Sigmoid colon (tissue), 6 donors: ENCODE measurements at regions not wholly inside any gene's neighbourhood (a gene's known extent, or its start where the extent isn't known, plus 50 kb on each side); places are given as distances from the start of the nearest gene placed in this dataset.

Experiments used
- DNase-seq: peaks from one replicate; pipeline ENCODE4 v3.0.0-alpha.2; 2019
- H3K27ac ChIP-seq, 4 donors: fragments of 200-600 bp; sonication (generic); one replicate each; pipeline ENCODE4 v1.5.1; 2016 to 2019; ENCODE audit warnings: mild to moderate bottlenecking in 1 of 4
- H3K27me3 ChIP-seq, 3 donors: fragments of 200-600 bp; sonication (generic); one replicate each; pipeline ENCODE4 v1.5.1; 2019; ENCODE audit warnings: mild to moderate bottlenecking in 1 of 3
- H3K36me3 ChIP-seq, 4 donors: fragments of 200-600 bp; sonication (generic); one replicate each; pipeline ENCODE4 v1.5.1; 2016 to 2019
- H3K4me1 ChIP-seq, 4 donors: fragments of 200-600 bp; sonication (generic); one replicate each; pipeline ENCODE4 v1.5.1; 2017 to 2019
- H3K4me3 ChIP-seq, 4 donors: fragments of 200-600 bp; sonication (generic); one replicate each; pipeline ENCODE4 v1.5.1; 2017 to 2019; ENCODE audit warnings: mild to moderate bottlenecking in 2 of 4, moderate library complexity in 1 of 4
- H3K9me3 ChIP-seq, 4 donors: fragments of 200-600 bp in 3 of 4; sonication (generic) in 3 of 4; one replicate each; pipeline versions ENCODE4 v1.5.1 to v1.6.1; 2013 to 2019
- EP300 ChIP-seq, 4 donors: sonication (generic); formaldehyde crosslinking; IDR thresholded peaks; one replicate each; pipeline ENCODE4 v1.6.1; 2017; ENCODE audit warnings: antibody characterized with exemption in 4 of 4
- POLR2A ChIP-seq, 2 donors: fragments of 450-650 bp; IDR thresholded peaks; one replicate each; pipeline ENCODE4 v1.6.1; 2016; ENCODE audit warnings: antibody characterized with exemption in 2 of 2, mild to moderate bottlenecking in 2 of 2, moderate library complexity in 2 of 2
- POLR2AphosphoS5 ChIP-seq, 4 donors: sonication (generic); formaldehyde crosslinking; IDR thresholded peaks; one replicate each; pipeline ENCODE4 v1.6.1; 2017; ENCODE audit warnings: antibody characterized with exemption in 4 of 4
- WGBS, 2 donors: extraction: QIAGEN DNeasy Blood & Tissue Kit; methylation state at CpG; one replicate each; pipeline ENCODE4 v1.1.7; 2013; 5-methylcytosine and 5-hydroxymethylcytosine counted together
- intact Hi-C: fragments of 100-400 bp; cut with DNase I; formaldehyde crosslinking; loops from one replicate; pipeline ENCODE4 v1.15.1; 2023
- TF ChIP-seq, protein P1 (sequence below), 4 experiments: fragments of 450-650 bp in 3 of 4; fragments of 200-600 bp in 1 of 4; IDR thresholded peaks; one replicate each; pipeline ENCODE4 v1.5.1; 2016 to 2019; ENCODE audit warnings: antibody characterized with exemption in 4 of 4, mild to moderate bottlenecking in 3 of 4, moderate library complexity in 2 of 4
- donor health status: healthy with polysubstance abuse.
- donor health status: healthy.

DNA sequence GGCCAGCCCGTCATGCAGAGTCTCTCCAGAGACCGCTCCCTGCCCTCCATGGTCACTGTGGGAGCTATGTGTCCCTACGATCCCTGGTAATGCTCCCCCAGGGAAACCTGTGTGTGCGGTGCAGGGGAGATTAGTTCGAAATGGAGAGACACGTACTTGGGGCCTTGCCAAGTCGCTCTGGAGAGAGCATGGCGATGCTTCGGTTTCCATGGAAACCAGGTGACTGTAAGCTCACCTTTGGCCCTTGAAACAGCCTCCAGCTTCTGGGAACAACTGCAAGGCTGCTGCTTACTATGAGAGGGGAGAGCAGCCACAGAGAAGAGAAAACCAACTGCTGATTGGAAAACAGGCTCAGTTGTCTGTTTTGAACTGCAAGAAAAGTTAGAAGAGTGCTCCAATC is 879.7 kb upstream of the EEF2KMT start:
- intact Hi-C loops: no loop called here
- TF ChIP-seq EP300 (IDR thresholded peaks at IDR 0.05) (no peak), POLR2A (IDR thresholded peaks at IDR 0.05) (no peak), POLR2AphosphoS5 (IDR thresholded peaks at IDR 0.05) (no peak)
- TF ChIP-seq, protein P1, sequence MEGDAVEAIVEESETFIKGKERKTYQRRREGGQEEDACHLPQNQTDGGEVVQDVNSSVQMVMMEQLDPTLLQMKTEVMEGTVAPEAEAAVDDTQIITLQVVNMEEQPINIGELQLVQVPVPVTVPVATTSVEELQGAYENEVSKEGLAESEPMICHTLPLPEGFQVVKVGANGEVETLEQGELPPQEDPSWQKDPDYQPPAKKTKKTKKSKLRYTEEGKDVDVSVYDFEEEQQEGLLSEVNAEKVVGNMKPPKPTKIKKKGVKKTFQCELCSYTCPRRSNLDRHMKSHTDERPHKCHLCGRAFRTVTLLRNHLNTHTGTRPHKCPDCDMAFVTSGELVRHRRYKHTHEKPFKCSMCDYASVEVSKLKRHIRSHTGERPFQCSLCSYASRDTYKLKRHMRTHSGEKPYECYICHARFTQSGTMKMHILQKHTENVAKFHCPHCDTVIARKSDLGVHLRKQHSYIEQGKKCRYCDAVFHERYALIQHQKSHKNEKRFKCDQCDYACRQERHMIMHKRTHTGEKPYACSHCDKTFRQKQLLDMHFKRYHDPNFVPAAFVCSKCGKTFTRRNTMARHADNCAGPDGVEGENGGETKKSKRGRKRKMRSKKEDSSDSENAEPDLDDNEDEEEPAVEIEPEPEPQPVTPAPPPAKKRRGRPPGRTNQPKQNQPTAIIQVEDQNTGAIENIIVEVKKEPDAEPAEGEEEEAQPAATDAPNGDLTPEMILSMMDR (IDR thresholded peaks at IDR 0.05): no peak
- Histone ChIP-seq H3K4me3 (no peak overlapping the region), H3K36me3 (no peaks in the 10 kb centered on the region), H3K4me1 (no peaks in the 10 kb centered on the region), H3K27me3 (no peaks in the 10 kb centered on the region), H3K9me3 (peaks cover 0 to 3% (median 0%) of the 10 kb centered on the region in 4 donors), H3K27ac (no peak overlapping the region)
- no peak for DNase-seq
- WGBS, 2 donors: 74 to 78% methylated on average over 9 of the region's 9 CpGs

DNA sequence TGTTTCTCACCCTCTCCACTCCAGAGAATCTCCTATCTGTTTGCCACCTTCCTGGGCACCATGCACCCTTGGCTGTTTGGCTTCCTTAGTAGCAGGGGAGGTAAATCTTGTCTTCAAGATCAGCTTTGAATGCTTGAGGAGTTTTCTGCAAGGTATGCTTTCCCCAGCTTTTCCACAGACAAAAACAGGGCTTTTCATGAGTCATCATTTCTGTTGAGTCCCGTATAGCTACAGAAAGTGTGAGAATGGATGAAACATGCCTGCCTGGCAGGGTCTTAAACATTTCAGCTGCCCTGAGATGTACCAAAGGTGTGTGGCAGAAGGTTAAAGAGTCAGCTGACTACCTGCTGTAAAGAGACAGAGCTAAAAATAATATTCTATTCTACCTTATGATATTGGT is 875.2 kb upstream of the EEF2KMT start:
- TF ChIP-seq, protein P1 (IDR thresholded peaks at IDR 0.05): no peak
- TF ChIP-seq POLR2AphosphoS5 (IDR thresholded peaks at IDR 0.05): no peak
- no peak for TF ChIP-seq POLR2A (IDR thresholded peaks at IDR 0.05)
- no peak for TF ChIP-seq EP300 (IDR thresholded peaks at IDR 0.05)
- no peak for DNase-seq
- Histone ChIP-seq H3K36me3 (no peaks in the 10 kb centered on the region), H3K27ac (no peak overlapping the region), H3K4me3 (no peak overlapping the region), H3K9me3 (peaks cover 0 to 3% (median 0%) of the 10 kb centered on the region in 4 donors), H3K4me1 (no peaks in the 10 kb centered on the region), H3K27me3 (no peaks in the 10 kb centered on the region)
- intact Hi-C loops: no loop called here
- WGBS, 2 donors: 76 to 78% methylated on average over 1 of the region's 1 CpG

DNA sequence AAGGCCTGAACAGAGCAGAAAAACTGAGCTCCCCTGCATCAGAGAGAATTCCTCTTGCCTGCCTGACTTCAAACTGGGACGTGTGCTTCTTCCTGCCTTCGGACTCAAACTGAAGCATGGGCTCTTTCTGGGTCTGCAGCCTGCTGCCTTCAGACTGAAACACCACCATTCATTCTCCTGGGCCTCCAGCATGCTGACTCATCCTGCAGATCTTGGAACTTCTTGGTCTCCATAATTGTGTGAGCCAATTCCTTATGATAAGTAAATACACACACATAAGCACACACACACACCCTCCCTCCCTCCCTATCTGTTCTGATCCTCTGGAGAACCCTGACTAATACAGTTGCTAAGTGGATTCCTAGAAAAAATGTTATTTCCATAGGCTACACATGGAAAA is 874.3 kb upstream of the EEF2KMT start:
- 83 to 90% methylated on average over 2 of the region's 2 CpGs for WGBS, 2 donors
- DNase-seq: no peak

DNA sequence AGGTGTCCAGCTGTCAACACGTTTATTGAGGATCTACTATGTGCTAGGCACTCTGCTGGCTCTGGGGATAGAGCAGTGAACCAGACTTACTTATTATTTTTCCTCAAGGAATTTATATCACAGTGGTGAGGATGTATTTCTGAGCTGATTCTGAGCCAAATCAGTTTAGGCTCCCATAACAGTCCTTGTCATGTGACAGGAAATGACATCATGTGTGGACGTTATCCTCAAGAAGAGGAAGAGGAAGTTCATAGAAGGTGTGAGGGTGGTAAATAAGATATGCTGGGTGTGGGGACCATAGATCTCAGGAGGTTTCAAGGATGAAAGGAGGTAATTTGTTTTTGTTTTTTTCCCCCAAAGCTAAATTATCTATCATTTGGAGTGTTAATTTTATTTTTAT is 873.5 kb upstream of the EEF2KMT start:
- no peak overlapping the region for H3K4me3 ChIP-seq
- peaks cover 0 to 3% (median 0%) of the 10 kb centered on the region in 4 donors for H3K9me3 ChIP-seq
- TF ChIP-seq POLR2AphosphoS5 (IDR thresholded peaks at IDR 0.05): no peak
- TF ChIP-seq EP300 (IDR thresholded peaks at IDR 0.05): no peak
- TF ChIP-seq, protein P1 (IDR thresholded peaks at IDR 0.05): no peak
- no peak for TF ChIP-seq POLR2A (IDR thresholded peaks at IDR 0.05)
- H3K27ac ChIP-seq: no peak overlapping the region
- no peaks in the 10 kb centered on the region for H3K27me3 ChIP-seq
- WGBS, 2 donors: 41 to 47% methylated on average over 2 of the region's 2 CpGs
- H3K4me1 ChIP-seq: no peaks in the 10 kb centered on the region
- H3K36me3 ChIP-seq: no peaks in the 10 kb centered on the region
- no peak for DNase-seq
- intact Hi-C loops: no loop called here

More for the DNA sequence above, 874.3 kb upstream of the EEF2KMT start:
- intact Hi-C loops: no loop called here
- no peaks in the 10 kb centered on the region for H3K27me3 ChIP-seq
- H3K27ac ChIP-seq: no peak overlapping the region
- no peaks in the 10 kb centered on the region for H3K36me3 ChIP-seq
- H3K9me3 ChIP-seq: peaks cover 0 to 3% (median 0%) of the 10 kb centered on the region in 4 donors
- H3K4me3 ChIP-seq: no peak overlapping the region
- no peaks in the 10 kb centered on the region for H3K4me1 ChIP-seq
- TF ChIP-seq, protein P1 (IDR thresholded peaks at IDR 0.05): no peak
- TF ChIP-seq POLR2A (IDR thresholded peaks at IDR 0.05): no peak
- TF ChIP-seq EP300 (IDR thresholded peaks at IDR 0.05): no peak
- TF ChIP-seq POLR2AphosphoS5 (IDR thresholded peaks at IDR 0.05): no peak

DNA sequence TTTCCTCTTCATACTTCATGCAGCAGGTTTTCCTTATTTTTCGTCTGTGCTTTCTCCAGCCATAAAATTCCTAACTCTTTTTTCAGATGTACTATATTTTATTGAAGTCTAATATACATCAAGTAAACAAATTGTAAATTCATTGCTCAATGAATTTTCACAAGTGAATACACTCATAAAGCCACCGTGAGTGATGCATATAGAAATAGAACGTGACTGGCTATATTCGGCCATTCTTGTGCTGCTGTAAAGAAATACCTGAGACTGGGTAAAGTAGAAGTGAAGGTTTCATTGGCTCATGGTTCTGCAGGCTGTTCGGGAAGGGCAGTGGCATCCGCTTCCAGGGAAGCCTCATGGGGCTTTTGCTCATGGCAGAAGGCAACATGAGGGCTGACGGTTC is 868.4 kb upstream of the EEF2KMT start:
- TF ChIP-seq POLR2AphosphoS5 (IDR thresholded peaks at IDR 0.05): no peak
- no peak for TF ChIP-seq POLR2A (IDR thresholded peaks at IDR 0.05)
- TF ChIP-seq, protein P1 (IDR thresholded peaks at IDR 0.05): no peak
- no peak for DNase-seq
- no peaks in the 10 kb centered on the region for H3K27me3 ChIP-seq
- no peak overlapping the region for H3K4me3 ChIP-seq
- intact Hi-C loops: no loop called here
- H3K36me3 ChIP-seq: no peaks in the 10 kb centered on the region
- WGBS, 2 donors: 39 to 67% methylated on average over 7 of the region's 7 CpGs
- no peaks in the 10 kb centered on the region for H3K4me1 ChIP-seq
- no peak overlapping the region for H3K27ac ChIP-seq
- H3K9me3 ChIP-seq: no peaks in the 10 kb centered on the region
